ENCODE measurements at regions not wholly inside any gene's neighbourhood (a gene's known extent, or its start where the extent isn't known, plus 50 kb on each side); places are given as distances from the start of the nearest gene placed in this dataset.
A peak's percentile ranks its signal among the peaks of the same experiment; 100 is the strongest.

DNA sequence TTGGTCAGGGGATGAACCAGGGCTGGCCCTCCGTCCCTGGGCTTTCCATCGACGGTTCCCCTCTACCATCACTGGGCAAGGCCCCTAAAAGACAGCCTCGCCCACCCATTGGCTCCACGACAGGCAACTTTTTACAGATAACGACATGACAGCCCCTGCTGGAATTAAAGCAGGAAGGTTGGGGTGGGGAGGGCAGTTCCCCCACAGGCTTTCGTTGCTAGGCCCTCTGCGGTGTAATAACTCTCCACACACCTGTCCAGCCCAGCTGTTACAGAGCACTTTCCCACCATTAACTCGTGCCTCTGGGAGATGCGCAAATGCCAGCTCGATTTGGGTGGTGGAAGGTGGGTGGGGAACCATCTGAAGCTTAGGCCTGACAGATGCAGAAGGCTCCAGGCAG, 264.2 kb upstream of the TLE3 start:
- H3K27ac ChIP-seq (ENCODE audit: low read depth, low read length): no peak overlapping the region
- no peaks in the 10 kb centered on the region for H3K79me2 ChIP-seq (ENCODE audit: control insufficient read depth in 1 of 2, insufficient read depth in 2 of 2, low read length in 2 of 2)
- H3K56ac ChIP-seq (replicated peaks; ENCODE audit: insufficient read length, low read depth, low read length): no peak overlapping the region
- WGBS, 2 experiments (ENCODE audit: extremely low coverage in 1 of 2, insufficient coverage in 1 of 2, insufficient read length in 1 of 2, insufficient replicate concordance in 2 of 2, low coverage in 1 of 2, low lambda C conversion rate in 2 of 2, missing lambda C conversion rate in 1 of 2): 85% methylated on average over 11 of the region's 11 CpGs; no CpG with 5 or more reads in 1 of the 2 experiments
- H4K20me1 ChIP-seq (replicated peaks in 1 of 2; ENCODE audit: control insufficient read depth in 1 of 2, insufficient read depth in 2 of 2, low read length in 2 of 2): no peaks in the 10 kb centered on the region
- no peak for FAIRE-seq
- H2AK5ac ChIP-seq (ENCODE audit: low read depth, low read length): 0 out of 2 replicates have a peak overlapping the region, but pooled peaks have one; percentile 39
- H3K18ac ChIP-seq (ENCODE audit: extremely low read depth, low read length): no peak overlapping the region
- H3K4ac ChIP-seq (replicated peaks; ENCODE audit: insufficient read length, low read depth, low read length): no peak overlapping the region
- no peaks in the 10 kb centered on the region for H3K36me3 ChIP-seq (ENCODE audit: control insufficient read depth in 2 of 4, insufficient read depth in 4 of 4, low read length in 3 of 4)
- H3K4me1 ChIP-seq (replicated peaks in 1 of 4; ENCODE audit: control insufficient read depth in 3 of 4, insufficient read depth in 4 of 4, low read length in 3 of 4): peaks cover 0 to 5% (median 2%) of the 10 kb centered on the region in 4 experiments; a peak in 2 of 7 replicates
- H4K5ac ChIP-seq (ENCODE audit: insufficient read length, low read depth, low read length): no peak overlapping the region
- CTCF ChIA-PET (ENCODE audit: partially characterized antibody): interaction anchor here (0.7 to 3.6 kb wide), 10 partner anchors 14 to 148 kb away, joined by 3 to 9 read pairs (median 4); no protein-coding TSS in a partner anchor
- H3K23ac ChIP-seq (ENCODE audit: insufficient read length): no peak overlapping the region
- peaks cover 1% of the 10 kb centered on the region; the same call in 1 of the 2 replicates for H3K23me2 ChIP-seq (ENCODE audit: low read depth, low read length)
- DNase-seq (ENCODE audit: low read depth in 1 of 2, low spot score in 2 of 2): no peak
- no peak overlapping the region for H2BK5ac ChIP-seq (ENCODE audit: low read depth, low read length)
- H2AFZ ChIP-seq (ENCODE audit: low read length): no peak overlapping the region
- no peak overlapping the region for H2BK120ac ChIP-seq (replicated peaks; ENCODE audit: low read depth, low read length)
- H2BK12ac ChIP-seq (ENCODE audit: low read depth, low read length): no peak overlapping the region
- H3K79me1 ChIP-seq (ENCODE audit: low read depth, low read length): no peaks in the 10 kb centered on the region
- H3K4me3 ChIP-seq (ENCODE audit: extremely low read depth in 1 of 4, insufficient read depth in 2 of 4, low read depth in 3 of 4, low read length in 4 of 4): no peak overlapping the region
- H3K27me3 ChIP-seq (replicated peaks in 1 of 4; ENCODE audit: control insufficient read depth in 3 of 4, extremely low read depth in 1 of 4, insufficient read depth in 3 of 4, low read length in 3 of 4): no peaks in the 10 kb centered on the region
- H4K8ac ChIP-seq (ENCODE audit: extremely low read depth, insufficient read depth, low read length): no peak overlapping the region
- no peak overlapping the region for H2BK20ac ChIP-seq (ENCODE audit: low read length)
- H3K4me2 ChIP-seq (ENCODE audit: insufficient read depth in 1 of 2, low read depth in 2 of 2, low read length in 2 of 2): no peak overlapping the region
- H3K14ac ChIP-seq (ENCODE audit: insufficient read length): no peak overlapping the region
- POLR2A ChIA-PET (ENCODE audit: partially characterized antibody): no interaction called here
- no peak overlapping the region for H4K91ac ChIP-seq (replicated peaks; ENCODE audit: insufficient read length, low read length)
- H3K9ac ChIP-seq (replicated peaks in 1 of 4; ENCODE audit: extremely low read depth in 1 of 4, low read depth in 3 of 4, low read length in 3 of 4): no peak overlapping the region
- no peaks in the 10 kb centered on the region for H3K9me3 ChIP-seq (ENCODE audit: insufficient read depth in 2 of 2, low read depth in 1 of 2, low read length in 1 of 2)
- no peak overlapping the region for H2BK15ac ChIP-seq (ENCODE audit: low read length)
- no peak for TF ChIP-seq EP300 (IDR thresholded peaks at IDR 0.05; ENCODE audit: borderline replicate concordance in 1 of 2, low read depth in 2 of 2, low read length in 2 of 2)
- TF ChIP-seq, protein P1, sequence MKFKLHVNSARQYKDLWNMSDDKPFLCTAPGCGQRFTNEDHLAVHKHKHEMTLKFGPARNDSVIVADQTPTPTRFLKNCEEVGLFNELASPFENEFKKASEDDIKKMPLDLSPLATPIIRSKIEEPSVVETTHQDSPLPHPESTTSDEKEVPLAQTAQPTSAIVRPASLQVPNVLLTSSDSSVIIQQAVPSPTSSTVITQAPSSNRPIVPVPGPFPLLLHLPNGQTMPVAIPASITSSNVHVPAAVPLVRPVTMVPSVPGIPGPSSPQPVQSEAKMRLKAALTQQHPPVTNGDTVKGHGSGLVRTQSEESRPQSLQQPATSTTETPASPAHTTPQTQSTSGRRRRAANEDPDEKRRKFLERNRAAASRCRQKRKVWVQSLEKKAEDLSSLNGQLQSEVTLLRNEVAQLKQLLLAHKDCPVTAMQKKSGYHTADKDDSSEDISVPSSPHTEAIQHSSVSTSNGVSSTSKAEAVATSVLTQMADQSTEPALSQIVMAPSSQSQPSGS (IDR thresholded peaks at IDR 0.05; ENCODE audit: low read length): no peak
- TF ChIP-seq RBBP5 (IDR thresholded peaks at IDR 0.05; ENCODE audit: borderline replicate concordance, low read depth, low read length): no peak
- TF ChIP-seq CHD2 (IDR thresholded peaks at IDR 0.05; ENCODE audit: low read length): no peak
- no peak for TF ChIP-seq FOSL1 (IDR thresholded peaks at IDR 0.05; ENCODE audit: insufficient read depth, low read depth, low read length)
- TF ChIP-seq BRCA1 (IDR thresholded peaks at IDR 0.05; ENCODE audit: low read depth, low read length): no peak
- TF ChIP-seq TAF1 (IDR thresholded peaks at IDR 0.05; ENCODE audit: low read depth, low read length): no peak
- no peak for TF ChIP-seq SIRT6 (IDR thresholded peaks at IDR 0.05; ENCODE audit: low read length)
- no peak for TF ChIP-seq SP4 (IDR thresholded peaks at IDR 0.05; ENCODE audit: low read length)
- no peak for TF ChIP-seq SP2 (IDR thresholded peaks at IDR 0.05; ENCODE audit: low read length)
- TF ChIP-seq SIX5 (IDR thresholded peaks at IDR 0.05; ENCODE audit: low read depth, low read length): no peak
- TF ChIP-seq SUZ12 (IDR thresholded peaks at IDR 0.05; ENCODE audit: low read length): no peak
- TF ChIP-seq ASH2L (IDR thresholded peaks at IDR 0.05; ENCODE audit: low read length): no peak
- TF ChIP-seq RNF2 (IDR thresholded peaks at IDR 0.05; ENCODE audit: borderline replicate concordance, low read depth, low read length, missing control alignments, poor library complexity, severe bottlenecking): no peak

Measured in H1 (cell line).